ENCODE measurements at regions not wholly inside any gene's neighbourhood (a gene's known extent, or its start where the extent isn't known, plus 50 kb on each side); places are given as distances from the start of the nearest gene placed in this dataset.
"Not testable (repeated sequence)": the region's sequence is repeated elsewhere in the genome, so short reads cannot be mapped to it uniquely, and the experiment has no call there.

GRCh38 chr3:125742845-125743244 is 147.5 kb upstream of the OSBPL11 start:
- WGBS (ENCODE audit: insufficient coverage): 100% methylated on average over 1 of the region's 3 CpGs
- H3K9ac ChIP-seq (ENCODE audit: insufficient read depth, low read length, poor library complexity, severe bottlenecking); H3K79me2 ChIP-seq (ENCODE audit: insufficient read depth, low read length); H3K4me3 Mint-ChIP-seq; H3K36me3 Mint-ChIP-seq; intact Hi-C loops (cut with micrococcal nuclease); H3K4me1 ChIP-seq (ENCODE audit: control insufficient read depth in 1 of 2, insufficient read depth in 2 of 2, low read length in 2 of 2); H2AFZ ChIP-seq (ENCODE audit: insufficient read depth, low read depth, low read length, poor library complexity, severe bottlenecking); H3K4me2 ChIP-seq (replicated peaks; ENCODE audit: extremely low read depth, low read length, poor library complexity, severe bottlenecking); H3K4me1 Mint-ChIP-seq; H3K4me3 ChIP-seq (replicated peaks in 1 of 3; ENCODE audit: low read depth in 2 of 3, low read length in 3 of 3); H3K27ac ChIP-seq (ENCODE audit: low read depth in 1 of 2, low read length in 2 of 2); H3K27me3 ChIP-seq (ENCODE audit: control insufficient read depth in 2 of 2, insufficient read depth in 2 of 2, low read length in 2 of 2); H4K20me1 ChIP-seq (ENCODE audit: insufficient read depth, low read length); H3K9me3 ChIP-seq (replicated peaks in 1 of 2; ENCODE audit: control insufficient read depth in 1 of 2, insufficient read depth in 1 of 2, low read length in 2 of 2); H3K36me3 ChIP-seq (replicated peaks in 1 of 2; ENCODE audit: control insufficient read depth in 1 of 2, insufficient read depth in 2 of 2, low read length in 2 of 2); H3K27me3 Mint-ChIP-seq (ENCODE audit: low read depth in 3 of 3): not testable (repeated sequence)
- H3K9me3 Mint-ChIP-seq: peaks cover 2 to 12% (median 7%) of the 10 kb centered on the region in 7 donors
- peak overlapping the region in 1 of 7 donors; percentile 38 for H3K27ac Mint-ChIP-seq
- peak; percentile 1 to 63 (median 12) for DNase-seq

GRCh38 chr3:125757050-125757449 is 161.8 kb upstream of the OSBPL11 start:
- not testable (repeated sequence) for H2AFZ ChIP-seq (ENCODE audit: insufficient read depth, low read depth, low read length, poor library complexity, severe bottlenecking); H3K27me3 Mint-ChIP-seq (ENCODE audit: low read depth in 3 of 3); H3K4me3 Mint-ChIP-seq

GRCh38 chr3:125758641-125759130 is 163.4 kb upstream of the OSBPL11 start:
- H3K4me3 ChIP-seq (replicated peaks in 1 of 3; ENCODE audit: low read depth in 2 of 3, low read length in 3 of 3); H3K9ac ChIP-seq (ENCODE audit: insufficient read depth, low read length, poor library complexity, severe bottlenecking); DNase-seq; H3K4me1 ChIP-seq (ENCODE audit: control insufficient read depth in 1 of 2, insufficient read depth in 2 of 2, low read length in 2 of 2); H3K4me2 ChIP-seq (replicated peaks; ENCODE audit: extremely low read depth, low read length, poor library complexity, severe bottlenecking); intact Hi-C loops (cut with micrococcal nuclease); H3K36me3 ChIP-seq (replicated peaks in 1 of 2; ENCODE audit: control insufficient read depth in 1 of 2, insufficient read depth in 2 of 2, low read length in 2 of 2); H3K27me3 ChIP-seq (ENCODE audit: control insufficient read depth in 2 of 2, insufficient read depth in 2 of 2, low read length in 2 of 2); H3K4me3 Mint-ChIP-seq; H3K79me2 ChIP-seq (ENCODE audit: insufficient read depth, low read length); H2AFZ ChIP-seq (ENCODE audit: insufficient read depth, low read depth, low read length, poor library complexity, severe bottlenecking); H3K36me3 Mint-ChIP-seq; H3K9me3 Mint-ChIP-seq; H3K27ac ChIP-seq (ENCODE audit: low read depth in 1 of 2, low read length in 2 of 2); H3K27ac Mint-ChIP-seq; H3K4me1 Mint-ChIP-seq; H3K9me3 ChIP-seq (replicated peaks in 1 of 2; ENCODE audit: control insufficient read depth in 1 of 2, insufficient read depth in 1 of 2, low read length in 2 of 2); H4K20me1 ChIP-seq (ENCODE audit: insufficient read depth, low read length): not testable (repeated sequence)
- 95% methylated on average over 19 of the region's 32 CpGs for WGBS (ENCODE audit: insufficient coverage)
- H3K27me3 Mint-ChIP-seq (ENCODE audit: low read depth in 3 of 3): peaks cover 18 to 23% (median 22%) of the 10 kb centered on the region in 3 donors

More at GRCh38 chr3:125757050-125757449, 161.8 kb upstream of the OSBPL11 start:
- H4K20me1 ChIP-seq (ENCODE audit: insufficient read depth, low read length); H3K4me2 ChIP-seq (replicated peaks; ENCODE audit: extremely low read depth, low read length, poor library complexity, severe bottlenecking); H3K27ac Mint-ChIP-seq; DNase-seq; H3K36me3 ChIP-seq (replicated peaks in 1 of 2; ENCODE audit: control insufficient read depth in 1 of 2, insufficient read depth in 2 of 2, low read length in 2 of 2); H3K4me3 ChIP-seq (replicated peaks in 1 of 3; ENCODE audit: low read depth in 2 of 3, low read length in 3 of 3); H3K9me3 Mint-ChIP-seq; H3K36me3 Mint-ChIP-seq; H3K9ac ChIP-seq (ENCODE audit: insufficient read depth, low read length, poor library complexity, severe bottlenecking); H3K27ac ChIP-seq (ENCODE audit: low read depth in 1 of 2, low read length in 2 of 2); H3K27me3 ChIP-seq (ENCODE audit: control insufficient read depth in 2 of 2, insufficient read depth in 2 of 2, low read length in 2 of 2); H3K9me3 ChIP-seq (replicated peaks in 1 of 2; ENCODE audit: control insufficient read depth in 1 of 2, insufficient read depth in 1 of 2, low read length in 2 of 2); H3K4me1 Mint-ChIP-seq; H3K4me1 ChIP-seq (ENCODE audit: control insufficient read depth in 1 of 2, insufficient read depth in 2 of 2, low read length in 2 of 2); H3K79me2 ChIP-seq (ENCODE audit: insufficient read depth, low read length); intact Hi-C loops (cut with micrococcal nuclease): not testable (repeated sequence)
- no CpG with 5 or more reads among the region's 1 CpG for WGBS (ENCODE audit: insufficient coverage)

- peaks cover 49 to 56% (median 50%) of the 10 kb centered on the region in 3 donors for H3K27me3 Mint-ChIP-seq (ENCODE audit: low read depth in 3 of 3)
- intact Hi-C loops (cut with micrococcal nuclease); H3K4me2 ChIP-seq (replicated peaks; ENCODE audit: extremely low read depth, low read length, poor library complexity, severe bottlenecking); H3K9me3 ChIP-seq (replicated peaks in 1 of 2; ENCODE audit: control insufficient read depth in 1 of 2, insufficient read depth in 1 of 2, low read length in 2 of 2); H3K36me3 ChIP-seq (replicated peaks in 1 of 2; ENCODE audit: control insufficient read depth in 1 of 2, insufficient read depth in 2 of 2, low read length in 2 of 2); H3K4me3 Mint-ChIP-seq; H3K27ac Mint-ChIP-seq; DNase-seq; H4K20me1 ChIP-seq (ENCODE audit: insufficient read depth, low read length); H3K4me3 ChIP-seq (replicated peaks in 1 of 3; ENCODE audit: low read depth in 2 of 3, low read length in 3 of 3); H3K79me2 ChIP-seq (ENCODE audit: insufficient read depth, low read length); H2AFZ ChIP-seq (ENCODE audit: insufficient read depth, low read depth, low read length, poor library complexity, severe bottlenecking); H3K9ac ChIP-seq (ENCODE audit: insufficient read depth, low read length, poor library complexity, severe bottlenecking); H3K9me3 Mint-ChIP-seq; H3K36me3 Mint-ChIP-seq; H3K27ac ChIP-seq (ENCODE audit: low read depth in 1 of 2, low read length in 2 of 2); H3K4me1 Mint-ChIP-seq; H3K4me1 ChIP-seq (ENCODE audit: control insufficient read depth in 1 of 2, insufficient read depth in 2 of 2, low read length in 2 of 2): not testable (repeated sequence)
- peaks cover 0 to 20% of the 10 kb centered on the region in 2 donors for H3K27me3 ChIP-seq (ENCODE audit: control insufficient read depth in 2 of 2, insufficient read depth in 2 of 2, low read length in 2 of 2)
- WGBS (ENCODE audit: insufficient coverage): 83% methylated on average over 1 of the region's 2 CpGs
These were observed 167.3 kb upstream of the OSBPL11 start for GRCh38 chr3:125762601-125763000.
